ENCODE measurements at regions not wholly inside any gene's neighbourhood (a gene's known extent, or its start where the extent isn't known, plus 50 kb on each side); places are given as distances from the start of the nearest gene placed in this dataset.

DNA sequence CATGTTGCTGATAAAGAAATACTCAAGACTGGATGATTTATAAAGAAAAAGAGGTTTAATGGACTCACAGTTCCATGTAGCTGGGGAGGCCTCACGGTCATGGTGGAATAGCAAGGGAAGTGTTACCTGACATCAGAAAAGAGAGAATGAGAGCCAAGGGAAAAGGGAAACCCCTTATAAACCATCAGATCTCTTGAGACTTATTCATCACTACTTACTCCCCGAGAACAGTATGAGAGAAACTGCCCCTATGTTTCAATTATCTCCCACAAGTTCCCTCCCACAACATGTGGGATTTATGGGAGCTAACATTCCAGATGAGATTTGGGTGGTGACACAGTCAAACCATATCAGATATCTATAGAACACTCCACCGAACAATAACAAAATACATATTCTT lies 904.6 kb downstream of the PDCD6IP start:
- ChIA-PET POLR2A (no interaction called here), CTCF (no interaction called here)
- H3K4me3 ChIP-seq (ENCODE audit: control insufficient read depth in 1 of 7, extremely low read depth in 1 of 7, insufficient read depth in 4 of 7, low read depth in 2 of 7, low read length in 6 of 7), result no peak overlapping the region
- peak in 2 of 3 donors; percentile 4 to 24 for DNase-seq
- H3K27me3 ChIP-seq (replicated peaks in 2 of 5; ENCODE audit: control insufficient read depth in 4 of 5, insufficient read depth in 5 of 5, low read length in 4 of 5), result no peaks in the 10 kb centered on the region
- 100% methylated on average over 1 of the region's 3 CpGs for WGBS (ENCODE audit: insufficient coverage)
- no peak overlapping the region for H3K27ac ChIP-seq (ENCODE audit: insufficient read depth in 1 of 2, low read depth in 1 of 2, low read length in 2 of 2, poor library complexity in 1 of 2, severe bottlenecking in 2 of 2)
- peaks cover 0 to 20% (median 2%) of the 10 kb centered on the region in 5 experiments for H3K9me3 ChIP-seq (ENCODE audit: control extremely low read depth in 1 of 5, control insufficient read depth in 4 of 5, insufficient read depth in 2 of 5, low read depth in 1 of 5, low read length in 4 of 5)
- H3K4me1 ChIP-seq (ENCODE audit: control extremely low read depth in 1 of 4, control insufficient read depth in 4 of 4, insufficient read depth in 4 of 4, low read length in 3 of 4), result no peaks in the 10 kb centered on the region
- no peaks in the 10 kb centered on the region for H3K36me3 ChIP-seq (ENCODE audit: control insufficient read depth in 4 of 4, insufficient read depth in 4 of 4, low read length in 3 of 4)

GRCh38 chr3:34724916-34725499 lies 914.3 kb upstream of the ARPP21 start:
- no peak overlapping the region for H3K27ac ChIP-seq (ENCODE audit: insufficient read depth in 1 of 2, low read depth in 1 of 2, low read length in 2 of 2, poor library complexity in 1 of 2, severe bottlenecking in 2 of 2)
- 100% methylated on average over 2 of the region's 3 CpGs for WGBS (ENCODE audit: insufficient coverage)
- H3K27me3 ChIP-seq (replicated peaks in 2 of 5; ENCODE audit: control insufficient read depth in 4 of 5, insufficient read depth in 5 of 5, low read length in 4 of 5), result no peaks in the 10 kb centered on the region
- DNase-seq, result no peak
- ChIA-PET CTCF (no interaction called here), POLR2A (no interaction called here)
- no peak overlapping the region for H3K4me3 ChIP-seq (ENCODE audit: control insufficient read depth in 1 of 7, extremely low read depth in 1 of 7, insufficient read depth in 4 of 7, low read depth in 2 of 7, low read length in 6 of 7)
- no peaks in the 10 kb centered on the region for H3K36me3 ChIP-seq (ENCODE audit: control insufficient read depth in 4 of 4, insufficient read depth in 4 of 4, low read length in 3 of 4)
- H3K9me3 ChIP-seq (ENCODE audit: control extremely low read depth in 1 of 5, control insufficient read depth in 4 of 5, insufficient read depth in 2 of 5, low read depth in 1 of 5, low read length in 4 of 5), result peaks cover 0 to 7% (median 0%) of the 10 kb centered on the region in 5 experiments
- H3K4me1 ChIP-seq (ENCODE audit: control extremely low read depth in 1 of 4, control insufficient read depth in 4 of 4, insufficient read depth in 4 of 4, low read length in 3 of 4), result no peaks in the 10 kb centered on the region

DNA sequence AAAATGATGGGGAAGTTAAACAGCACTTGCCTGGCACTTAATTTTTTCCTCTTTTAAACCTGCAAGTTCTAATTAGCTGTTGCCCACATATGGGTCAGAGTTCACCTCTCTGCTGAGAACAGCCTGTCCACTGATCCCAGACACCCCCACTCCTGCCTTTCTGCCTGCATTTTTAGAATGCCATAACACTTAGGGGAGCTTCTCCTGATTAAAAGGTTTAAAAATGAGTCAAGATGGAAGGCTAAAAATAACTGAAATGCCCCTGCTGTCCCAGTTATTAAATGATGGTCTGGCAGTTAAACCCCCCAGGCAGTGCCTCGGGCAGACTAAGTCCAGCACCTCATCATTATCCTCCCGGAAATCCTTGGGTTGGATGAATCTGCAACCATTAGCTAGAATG lies 913.6 kb upstream of the ARPP21 start:
- ChIA-PET POLR2A (no interaction called here), CTCF (no interaction called here)
- Histone ChIP-seq H3K4me3 (ENCODE audit: control insufficient read depth in 1 of 7, extremely low read depth in 1 of 7, insufficient read depth in 4 of 7, low read depth in 2 of 7, low read length in 6 of 7) (no peak overlapping the region), H3K4me1 (ENCODE audit: control extremely low read depth in 1 of 4, control insufficient read depth in 4 of 4, insufficient read depth in 4 of 4, low read length in 3 of 4) (no peaks in the 10 kb centered on the region), H3K27me3 (replicated peaks in 2 of 5; ENCODE audit: control insufficient read depth in 4 of 5, insufficient read depth in 5 of 5, low read length in 4 of 5) (no peaks in the 10 kb centered on the region), H3K9me3 (ENCODE audit: control extremely low read depth in 1 of 5, control insufficient read depth in 4 of 5, insufficient read depth in 2 of 5, low read depth in 1 of 5, low read length in 4 of 5) (peaks cover 0 to 7% (median 0%) of the 10 kb centered on the region in 5 experiments), H3K27ac (ENCODE audit: insufficient read depth in 1 of 2, low read depth in 1 of 2, low read length in 2 of 2, poor library complexity in 1 of 2, severe bottlenecking in 2 of 2) (no peak overlapping the region), H3K36me3 (ENCODE audit: control insufficient read depth in 4 of 4, insufficient read depth in 4 of 4, low read length in 3 of 4) (no peaks in the 10 kb centered on the region)
- no peak for DNase-seq
- WGBS (ENCODE audit: insufficient coverage), result 92% methylated on average over 2 of the region's 2 CpGs

DNA sequence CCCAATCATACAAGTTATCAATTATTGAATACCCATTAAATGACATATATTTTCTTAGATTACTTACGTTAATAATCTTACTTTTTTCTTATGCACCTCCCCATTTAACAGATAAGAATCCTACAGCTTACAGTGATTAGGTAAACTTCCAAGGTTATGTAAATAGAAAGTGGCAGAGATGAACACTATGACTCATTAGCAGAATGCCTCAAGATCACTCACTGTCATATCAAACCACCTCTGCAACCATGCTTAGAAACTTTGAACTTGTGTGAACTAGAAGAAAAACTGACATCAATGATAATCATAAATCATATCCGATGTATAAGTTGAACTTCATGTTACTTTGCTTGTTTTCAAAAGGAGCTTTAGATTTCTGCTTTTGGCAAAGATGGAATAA lies 911.6 kb upstream of the ARPP21 start:
- peak in 1 of 3 donors; percentile 0 for DNase-seq
- POLR2A ChIA-PET, result no interaction called here
- H3K36me3 ChIP-seq (ENCODE audit: control insufficient read depth in 4 of 4, insufficient read depth in 4 of 4, low read length in 3 of 4), result no peaks in the 10 kb centered on the region
- no CpG with 5 or more reads among the region's 2 CpGs for WGBS (ENCODE audit: insufficient coverage)
- no peaks in the 10 kb centered on the region for H3K27me3 ChIP-seq (replicated peaks in 2 of 5; ENCODE audit: control insufficient read depth in 4 of 5, insufficient read depth in 5 of 5, low read length in 4 of 5)
- peaks cover 0 to 9% (median 2%) of the 10 kb centered on the region in 5 experiments for H3K9me3 ChIP-seq (ENCODE audit: control extremely low read depth in 1 of 5, control insufficient read depth in 4 of 5, insufficient read depth in 2 of 5, low read depth in 1 of 5, low read length in 4 of 5)
- no peak overlapping the region for H3K4me3 ChIP-seq (ENCODE audit: control insufficient read depth in 1 of 7, extremely low read depth in 1 of 7, insufficient read depth in 4 of 7, low read depth in 2 of 7, low read length in 6 of 7)
- H3K27ac ChIP-seq (ENCODE audit: insufficient read depth in 1 of 2, low read depth in 1 of 2, low read length in 2 of 2, poor library complexity in 1 of 2, severe bottlenecking in 2 of 2), result no peak overlapping the region
- no peaks in the 10 kb centered on the region for H3K4me1 ChIP-seq (ENCODE audit: control extremely low read depth in 1 of 4, control insufficient read depth in 4 of 4, insufficient read depth in 4 of 4, low read length in 3 of 4)
- CTCF ChIA-PET, result no interaction called here

GRCh38 chr3:34742151-34742550 lies 897.2 kb upstream of the ARPP21 start:
- H3K27ac ChIP-seq (ENCODE audit: insufficient read depth in 1 of 2, low read depth in 1 of 2, low read length in 2 of 2, poor library complexity in 1 of 2, severe bottlenecking in 2 of 2), result no peak overlapping the region
- H3K4me1 ChIP-seq (ENCODE audit: control extremely low read depth in 1 of 4, control insufficient read depth in 4 of 4, insufficient read depth in 4 of 4, low read length in 3 of 4), result no peaks in the 10 kb centered on the region
- H3K9me3 ChIP-seq (ENCODE audit: control extremely low read depth in 1 of 5, control insufficient read depth in 4 of 5, insufficient read depth in 2 of 5, low read depth in 1 of 5, low read length in 4 of 5), result no peaks in the 10 kb centered on the region
- DNase-seq, result no peak
- WGBS (ENCODE audit: insufficient coverage), result no CpG with 5 or more reads among the region's 1 CpG
- H3K4me3 ChIP-seq (ENCODE audit: control insufficient read depth in 1 of 7, extremely low read depth in 1 of 7, insufficient read depth in 4 of 7, low read depth in 2 of 7, low read length in 6 of 7), result no peak overlapping the region
- ChIA-PET POLR2A (no interaction called here), CTCF (no interaction called here)
- no peaks in the 10 kb centered on the region for H3K36me3 ChIP-seq (ENCODE audit: control insufficient read depth in 4 of 4, insufficient read depth in 4 of 4, low read length in 3 of 4)
- H3K27me3 ChIP-seq (replicated peaks in 2 of 5; ENCODE audit: control insufficient read depth in 4 of 5, insufficient read depth in 5 of 5, low read length in 4 of 5), result no peaks in the 10 kb centered on the region

- ChIA-PET POLR2A (no interaction called here), CTCF (no interaction called here)
- no peak overlapping the region for H3K4me3 ChIP-seq (ENCODE audit: control insufficient read depth in 1 of 7, extremely low read depth in 1 of 7, insufficient read depth in 4 of 7, low read depth in 2 of 7, low read length in 6 of 7)
- peaks cover 0 to 2% (median 0%) of the 10 kb centered on the region in 5 experiments for H3K9me3 ChIP-seq (ENCODE audit: control extremely low read depth in 1 of 5, control insufficient read depth in 4 of 5, insufficient read depth in 2 of 5, low read depth in 1 of 5, low read length in 4 of 5)
- no peaks in the 10 kb centered on the region for H3K4me1 ChIP-seq (ENCODE audit: control extremely low read depth in 1 of 4, control insufficient read depth in 4 of 4, insufficient read depth in 4 of 4, low read length in 3 of 4)
- no peaks in the 10 kb centered on the region for H3K27me3 ChIP-seq (replicated peaks in 2 of 5; ENCODE audit: control insufficient read depth in 4 of 5, insufficient read depth in 5 of 5, low read length in 4 of 5)
- 95% methylated on average over 7 of the region's 9 CpGs for WGBS (ENCODE audit: insufficient coverage)
- no peaks in the 10 kb centered on the region for H3K36me3 ChIP-seq (ENCODE audit: control insufficient read depth in 4 of 4, insufficient read depth in 4 of 4, low read length in 3 of 4)
- no peak for DNase-seq
- no peak overlapping the region for H3K27ac ChIP-seq (ENCODE audit: insufficient read depth in 1 of 2, low read depth in 1 of 2, low read length in 2 of 2, poor library complexity in 1 of 2, severe bottlenecking in 2 of 2)
Observed at GRCh38 chr3:34758630-34759261, 880.6 kb upstream of the ARPP21 start.

- no peak for DNase-seq
Observed at GRCh38 chr3:34777386-34777785, 861.9 kb upstream of the ARPP21 start.

More at GRCh38 chr3:34777386-34777785, 861.9 kb upstream of the ARPP21 start:
- ChIA-PET CTCF (no interaction called here), POLR2A (no interaction called here)
- Histone ChIP-seq H3K27me3 (replicated peaks in 2 of 5; ENCODE audit: control insufficient read depth in 4 of 5, insufficient read depth in 5 of 5, low read length in 4 of 5) (no peaks in the 10 kb centered on the region), H3K9me3 (ENCODE audit: control extremely low read depth in 1 of 5, control insufficient read depth in 4 of 5, insufficient read depth in 2 of 5, low read depth in 1 of 5, low read length in 4 of 5) (no peaks in the 10 kb centered on the region), H3K4me3 (ENCODE audit: control insufficient read depth in 1 of 7, extremely low read depth in 1 of 7, insufficient read depth in 4 of 7, low read depth in 2 of 7, low read length in 6 of 7) (no peak overlapping the region), H3K36me3 (ENCODE audit: control insufficient read depth in 4 of 4, insufficient read depth in 4 of 4, low read length in 3 of 4) (no peaks in the 10 kb centered on the region), H3K4me1 (ENCODE audit: control extremely low read depth in 1 of 4, control insufficient read depth in 4 of 4, insufficient read depth in 4 of 4, low read length in 3 of 4) (no peaks in the 10 kb centered on the region), H3K27ac (ENCODE audit: insufficient read depth in 1 of 2, low read depth in 1 of 2, low read length in 2 of 2, poor library complexity in 1 of 2, severe bottlenecking in 2 of 2) (no peak overlapping the region)
- 59% methylated on average over 3 of the region's 4 CpGs for WGBS (ENCODE audit: insufficient coverage)
